ENCODE measurements at regions not wholly inside any gene's neighbourhood (a gene's known extent, or its start where the extent isn't known, plus 50 kb on each side); places are given as distances from the start of the nearest gene placed in this dataset.

GRCh38 chr13:85671336-85671735, 127.9 kb downstream of the SLITRK6 start:
- Histone ChIP-seq H3K27me3 (replicated peaks; ENCODE audit: control insufficient read depth, insufficient read depth, low read length, poor library complexity, severe bottlenecking) (no peaks in the 10 kb centered on the region), H3K9me3 (ENCODE audit: control insufficient read depth, low read length) (no peaks in the 10 kb centered on the region), H3K27ac (ENCODE audit: insufficient read depth, low read length, poor library complexity, severe bottlenecking) (no peak overlapping the region), H3K4me3 (ENCODE audit: insufficient read depth, low read depth, low read length, poor library complexity, severe bottlenecking) (no peak overlapping the region), H3K36me3 (ENCODE audit: control insufficient read depth, insufficient read depth, low read length) (no peaks in the 10 kb centered on the region), H3K4me1 (ENCODE audit: control insufficient read depth, insufficient read depth, low read length, poor library complexity, severe bottlenecking) (no peaks in the 10 kb centered on the region)
- no peak for DNase-seq

GRCh38 chr13:85666356-85666755, 132.9 kb downstream of the SLITRK6 start:
- no peaks in the 10 kb centered on the region for H3K27me3 ChIP-seq (replicated peaks; ENCODE audit: control insufficient read depth, insufficient read depth, low read length, poor library complexity, severe bottlenecking)
- no peaks in the 10 kb centered on the region for H3K4me1 ChIP-seq (ENCODE audit: control insufficient read depth, insufficient read depth, low read length, poor library complexity, severe bottlenecking)

GRCh38 chr13:85665286-85665685, 133.9 kb downstream of the SLITRK6 start:
- no peaks in the 10 kb centered on the region for H3K9me3 ChIP-seq (ENCODE audit: control insufficient read depth, low read length)
- H3K27me3 ChIP-seq (replicated peaks; ENCODE audit: control insufficient read depth, insufficient read depth, low read length, poor library complexity, severe bottlenecking), result no peaks in the 10 kb centered on the region
- H3K27ac ChIP-seq (ENCODE audit: insufficient read depth, low read length, poor library complexity, severe bottlenecking), result no peak overlapping the region
- no peak for DNase-seq
- H3K36me3 ChIP-seq (ENCODE audit: control insufficient read depth, insufficient read depth, low read length), result no peaks in the 10 kb centered on the region
- no peak overlapping the region for H3K4me3 ChIP-seq (ENCODE audit: insufficient read depth, low read depth, low read length, poor library complexity, severe bottlenecking)
- H3K4me1 ChIP-seq (ENCODE audit: control insufficient read depth, insufficient read depth, low read length, poor library complexity, severe bottlenecking), result no peaks in the 10 kb centered on the region

More at GRCh38 chr13:85666356-85666755, 132.9 kb downstream of the SLITRK6 start:
- no peak overlapping the region for H3K4me3 ChIP-seq (ENCODE audit: insufficient read depth, low read depth, low read length, poor library complexity, severe bottlenecking)
- DNase-seq, result no peak
- H3K27ac ChIP-seq (ENCODE audit: insufficient read depth, low read length, poor library complexity, severe bottlenecking), result no peak overlapping the region
- H3K9me3 ChIP-seq (ENCODE audit: control insufficient read depth, low read length), result no peaks in the 10 kb centered on the region
- no peaks in the 10 kb centered on the region for H3K36me3 ChIP-seq (ENCODE audit: control insufficient read depth, insufficient read depth, low read length)

GRCh38 chr13:85663856-85664255, 135.4 kb downstream of the SLITRK6 start:
- no peaks in the 10 kb centered on the region for H3K36me3 ChIP-seq (ENCODE audit: control insufficient read depth, insufficient read depth, low read length)
- no peaks in the 10 kb centered on the region for H3K27me3 ChIP-seq (replicated peaks; ENCODE audit: control insufficient read depth, insufficient read depth, low read length, poor library complexity, severe bottlenecking)
- no peak overlapping the region for H3K27ac ChIP-seq (ENCODE audit: insufficient read depth, low read length, poor library complexity, severe bottlenecking)
- DNase-seq, result no peak
- H3K4me3 ChIP-seq (ENCODE audit: insufficient read depth, low read depth, low read length, poor library complexity, severe bottlenecking), result no peak overlapping the region
- no peaks in the 10 kb centered on the region for H3K4me1 ChIP-seq (ENCODE audit: control insufficient read depth, insufficient read depth, low read length, poor library complexity, severe bottlenecking)
- no peaks in the 10 kb centered on the region for H3K9me3 ChIP-seq (ENCODE audit: control insufficient read depth, low read length)

GRCh38 chr13:85662186-85662585, 137.0 kb downstream of the SLITRK6 start:
- DNase-seq, result no peak
- Histone ChIP-seq H3K36me3 (ENCODE audit: control insufficient read depth, insufficient read depth, low read length) (no peaks in the 10 kb centered on the region), H3K4me3 (ENCODE audit: insufficient read depth, low read depth, low read length, poor library complexity, severe bottlenecking) (no peak overlapping the region), H3K27ac (ENCODE audit: insufficient read depth, low read length, poor library complexity, severe bottlenecking) (no peak overlapping the region), H3K4me1 (ENCODE audit: control insufficient read depth, insufficient read depth, low read length, poor library complexity, severe bottlenecking) (no peaks in the 10 kb centered on the region), H3K27me3 (replicated peaks; ENCODE audit: control insufficient read depth, insufficient read depth, low read length, poor library complexity, severe bottlenecking) (no peaks in the 10 kb centered on the region), H3K9me3 (ENCODE audit: control insufficient read depth, low read length) (no peaks in the 10 kb centered on the region)

GRCh38 chr13:85661675-85662074, 137.5 kb downstream of the SLITRK6 start:
- Histone ChIP-seq H3K4me3 (ENCODE audit: insufficient read depth, low read depth, low read length, poor library complexity, severe bottlenecking) (no peak overlapping the region), H3K36me3 (ENCODE audit: control insufficient read depth, insufficient read depth, low read length) (no peaks in the 10 kb centered on the region), H3K27me3 (replicated peaks; ENCODE audit: control insufficient read depth, insufficient read depth, low read length, poor library complexity, severe bottlenecking) (no peaks in the 10 kb centered on the region), H3K9me3 (ENCODE audit: control insufficient read depth, low read length) (no peaks in the 10 kb centered on the region), H3K27ac (ENCODE audit: insufficient read depth, low read length, poor library complexity, severe bottlenecking) (no peak overlapping the region), H3K4me1 (ENCODE audit: control insufficient read depth, insufficient read depth, low read length, poor library complexity, severe bottlenecking) (no peaks in the 10 kb centered on the region)
- DNase-seq, result no peak

- Histone ChIP-seq H3K27me3 (replicated peaks; ENCODE audit: control insufficient read depth, insufficient read depth, low read length, poor library complexity, severe bottlenecking) (no peaks in the 10 kb centered on the region), H3K27ac (ENCODE audit: insufficient read depth, low read length, poor library complexity, severe bottlenecking) (no peak overlapping the region), H3K36me3 (ENCODE audit: control insufficient read depth, insufficient read depth, low read length) (no peaks in the 10 kb centered on the region), H3K4me3 (ENCODE audit: insufficient read depth, low read depth, low read length, poor library complexity, severe bottlenecking) (no peak overlapping the region), H3K9me3 (ENCODE audit: control insufficient read depth, low read length) (no peaks in the 10 kb centered on the region), H3K4me1 (ENCODE audit: control insufficient read depth, insufficient read depth, low read length, poor library complexity, severe bottlenecking) (no peaks in the 10 kb centered on the region)
- no peak for DNase-seq
Measured at GRCh38 chr13:85659493-85659892, 139.7 kb downstream of the SLITRK6 start.

GRCh38 chr13:85657942-85658341, 141.3 kb downstream of the SLITRK6 start:
- Histone ChIP-seq H3K27me3 (replicated peaks; ENCODE audit: control insufficient read depth, insufficient read depth, low read length, poor library complexity, severe bottlenecking) (no peaks in the 10 kb centered on the region), H3K27ac (ENCODE audit: insufficient read depth, low read length, poor library complexity, severe bottlenecking) (no peak overlapping the region), H3K9me3 (ENCODE audit: control insufficient read depth, low read length) (no peaks in the 10 kb centered on the region), H3K36me3 (ENCODE audit: control insufficient read depth, insufficient read depth, low read length) (no peaks in the 10 kb centered on the region), H3K4me3 (ENCODE audit: insufficient read depth, low read depth, low read length, poor library complexity, severe bottlenecking) (no peak overlapping the region), H3K4me1 (ENCODE audit: control insufficient read depth, insufficient read depth, low read length, poor library complexity, severe bottlenecking) (no peaks in the 10 kb centered on the region)
- DNase-seq, result no peak

- Histone ChIP-seq H3K27ac (ENCODE audit: insufficient read depth, low read length, poor library complexity, severe bottlenecking) (no peak overlapping the region), H3K9me3 (ENCODE audit: control insufficient read depth, low read length) (no peaks in the 10 kb centered on the region), H3K36me3 (ENCODE audit: control insufficient read depth, insufficient read depth, low read length) (no peaks in the 10 kb centered on the region), H3K4me3 (ENCODE audit: insufficient read depth, low read depth, low read length, poor library complexity, severe bottlenecking) (no peak overlapping the region), H3K27me3 (replicated peaks; ENCODE audit: control insufficient read depth, insufficient read depth, low read length, poor library complexity, severe bottlenecking) (no peaks in the 10 kb centered on the region), H3K4me1 (ENCODE audit: control insufficient read depth, insufficient read depth, low read length, poor library complexity, severe bottlenecking) (no peaks in the 10 kb centered on the region)
- no peak for DNase-seq
Measured at GRCh38 chr13:85655040-85655439, 144.2 kb downstream of the SLITRK6 start.

GRCh38 chr13:85654227-85654626, 145.0 kb downstream of the SLITRK6 start:
- H3K4me1 ChIP-seq (ENCODE audit: control insufficient read depth, insufficient read depth, low read length, poor library complexity, severe bottlenecking), result no peaks in the 10 kb centered on the region
- no peaks in the 10 kb centered on the region for H3K9me3 ChIP-seq (ENCODE audit: control insufficient read depth, low read length)
- no peaks in the 10 kb centered on the region for H3K27me3 ChIP-seq (replicated peaks; ENCODE audit: control insufficient read depth, insufficient read depth, low read length, poor library complexity, severe bottlenecking)
- no peak overlapping the region for H3K4me3 ChIP-seq (ENCODE audit: insufficient read depth, low read depth, low read length, poor library complexity, severe bottlenecking)
- no peak for DNase-seq
- no peak overlapping the region for H3K27ac ChIP-seq (ENCODE audit: insufficient read depth, low read length, poor library complexity, severe bottlenecking)
- no peaks in the 10 kb centered on the region for H3K36me3 ChIP-seq (ENCODE audit: control insufficient read depth, insufficient read depth, low read length)

GRCh38 chr13:85653681-85654080, 145.5 kb downstream of the SLITRK6 start:
- no peaks in the 10 kb centered on the region for H3K4me1 ChIP-seq (ENCODE audit: control insufficient read depth, insufficient read depth, low read length, poor library complexity, severe bottlenecking)
- H3K27ac ChIP-seq (ENCODE audit: insufficient read depth, low read length, poor library complexity, severe bottlenecking), result no peak overlapping the region
- no peaks in the 10 kb centered on the region for H3K27me3 ChIP-seq (replicated peaks; ENCODE audit: control insufficient read depth, insufficient read depth, low read length, poor library complexity, severe bottlenecking)
- no peaks in the 10 kb centered on the region for H3K36me3 ChIP-seq (ENCODE audit: control insufficient read depth, insufficient read depth, low read length)
- H3K9me3 ChIP-seq (ENCODE audit: control insufficient read depth, low read length), result no peaks in the 10 kb centered on the region
- H3K4me3 ChIP-seq (ENCODE audit: insufficient read depth, low read depth, low read length, poor library complexity, severe bottlenecking), result no peak overlapping the region
- no peak for DNase-seq
